ENCODE measurements at regions not wholly inside any gene's neighbourhood (a gene's known extent, or its start where the extent isn't known, plus 50 kb on each side); places are given as distances from the start of the nearest gene placed in this dataset.
"Not testable (repeated sequence)": the region's sequence is repeated elsewhere in the genome, so short reads cannot be mapped to it uniquely, and the experiment has no call there.

- Histone ChIP-seq H3K27me3 (ENCODE audit: control insufficient read depth, insufficient read depth, low read length) (peaks cover 39% of the 10 kb centered on the region), H3K4me3 (ENCODE audit: low read depth, low read length) (no peak overlapping the region), H3K36me3 (ENCODE audit: control insufficient read depth, insufficient read depth, low read length) (no peaks in the 10 kb centered on the region)
- DNase-seq (ENCODE audit: low read depth) = no peak
- no peak for TF ChIP-seq CTCF (IDR thresholded peaks at IDR 0.05; ENCODE audit: insufficient read depth, low read length, poor library complexity, severe bottlenecking)
These were observed 87.4 kb upstream of the SYT13 start for GRCh38 chr11:45373506-45374035.

- H3K36me3 ChIP-seq (ENCODE audit: control insufficient read depth, insufficient read depth, low read length); DNase-seq (ENCODE audit: low read depth); H3K4me3 ChIP-seq (ENCODE audit: low read depth, low read length): not testable (repeated sequence)
- peaks cover 41% of the 10 kb centered on the region for H3K27me3 ChIP-seq (ENCODE audit: control insufficient read depth, insufficient read depth, low read length)
These were observed 86.3 kb upstream of the SYT13 start for GRCh38 chr11:45372414-45372813.

GRCh38 chr11:45371251-45372115 is 85.3 kb upstream of the SYT13 start:
- DNase-seq (ENCODE audit: low read depth) = no peak
- Histone ChIP-seq H3K4me3 (ENCODE audit: low read depth, low read length) (no peak overlapping the region), H3K36me3 (ENCODE audit: control insufficient read depth, insufficient read depth, low read length) (no peaks in the 10 kb centered on the region), H3K27me3 (ENCODE audit: control insufficient read depth, insufficient read depth, low read length) (peaks cover 41% of the 10 kb centered on the region)
- TF ChIP-seq CTCF (IDR thresholded peaks at IDR 0.05; ENCODE audit: insufficient read depth, low read length, poor library complexity, severe bottlenecking) = peak; percentile 95

GRCh38 chr11:45369313-45369712 is 83.2 kb upstream of the SYT13 start:
- no peak for TF ChIP-seq CTCF (IDR thresholded peaks at IDR 0.05; ENCODE audit: insufficient read depth, low read length, poor library complexity, severe bottlenecking)
- H3K27me3 ChIP-seq (ENCODE audit: control insufficient read depth, insufficient read depth, low read length) = peaks cover 40% of the 10 kb centered on the region

GRCh38 chr11:45368697-45369096 is 82.6 kb upstream of the SYT13 start:
- no peak overlapping the region for H3K4me3 ChIP-seq (ENCODE audit: low read depth, low read length)
- no peaks in the 10 kb centered on the region for H3K36me3 ChIP-seq (ENCODE audit: control insufficient read depth, insufficient read depth, low read length)
- H3K27me3 ChIP-seq (ENCODE audit: control insufficient read depth, insufficient read depth, low read length) = peaks cover 37% of the 10 kb centered on the region
- no peak for DNase-seq (ENCODE audit: low read depth)
- no peak for TF ChIP-seq CTCF (IDR thresholded peaks at IDR 0.05; ENCODE audit: insufficient read depth, low read length, poor library complexity, severe bottlenecking)

More at GRCh38 chr11:45369313-45369712, 83.2 kb upstream of the SYT13 start:
- no peak overlapping the region for H3K4me3 ChIP-seq (ENCODE audit: low read depth, low read length)
- no peaks in the 10 kb centered on the region for H3K36me3 ChIP-seq (ENCODE audit: control insufficient read depth, insufficient read depth, low read length)
- no peak for DNase-seq (ENCODE audit: low read depth)

- TF ChIP-seq CTCF (IDR thresholded peaks at IDR 0.05; ENCODE audit: insufficient read depth, low read length, poor library complexity, severe bottlenecking) = no peak
- H3K4me3 ChIP-seq (ENCODE audit: low read depth, low read length) = no peak overlapping the region
- no peak for DNase-seq (ENCODE audit: low read depth)
- H3K27me3 ChIP-seq (ENCODE audit: control insufficient read depth, insufficient read depth, low read length) = peaks cover 27% of the 10 kb centered on the region
- no peaks in the 10 kb centered on the region for H3K36me3 ChIP-seq (ENCODE audit: control insufficient read depth, insufficient read depth, low read length)
These were observed 80.6 kb upstream of the SYT13 start for GRCh38 chr11:45366619-45367190.
